Spleen (tissue), 7 donors: ENCODE measurements at regions not wholly inside any gene's neighbourhood (a gene's known extent, or its start where the extent isn't known, plus 50 kb on each side); places are given as distances from the start of the nearest gene placed in this dataset.

Experiments used
- CTCF ChIP-seq, 11 experiments: fragments of 200-600 bp in 7 of 11; fragments of 450-650 bp in 4 of 11; sonication (generic) in 4 of 11; IDR thresholded peaks in 8 of 11; conservative IDR thresholded peaks in 3 of 11; 1 replicate in 7 of 11; 2 replicates in 4 of 11; pipeline versions ENCODE4 v1.4.0 to v1.8.0; 2016 to 2021; ENCODE audit warnings: antibody characterized with exemption in 11 of 11, inconsistent platforms in 4 of 11, mild to moderate bottlenecking in 1 of 11
- POLR2AphosphoS5 ChIP-seq, 3 donors: sonication (generic); formaldehyde crosslinking; IDR thresholded peaks; one replicate each; pipeline ENCODE4 v1.5.1; 2017; ENCODE audit warnings: antibody characterized with exemption in 3 of 3
- donor health status: DM: no; HTN: no; CAD: no; lungs with moderate emphysema.
- donor health status: DM: no; HTN: no; CAD: no.
- donor health status: DM: no; HTN: no; CAD: no.

DNA sequence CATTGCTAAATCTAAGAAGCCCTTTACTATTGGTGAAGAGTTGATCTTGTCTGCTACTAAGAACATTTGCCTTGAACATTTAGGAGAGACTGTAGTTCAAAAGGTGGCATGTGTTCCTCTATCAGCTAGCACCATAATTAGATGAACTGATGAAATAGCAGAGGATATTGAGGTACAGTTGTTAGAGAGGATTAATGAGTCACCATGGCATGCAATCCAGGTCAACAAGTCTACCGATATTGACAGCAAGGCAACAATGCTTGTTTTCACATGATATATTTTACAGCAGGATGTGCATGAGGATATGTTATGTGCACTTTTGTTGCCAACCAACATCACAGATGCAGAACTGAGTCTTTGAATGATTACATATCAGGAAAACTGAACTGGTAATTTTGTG lies 134.3 kb upstream of the CDH9 start:
- TF ChIP-seq CTCF (IDR thresholded peaks at IDR 0.05 in 8 of 11, conservative IDR thresholded peaks at IDR 0.05 in 3 of 11): no peak
- TF ChIP-seq POLR2AphosphoS5 (IDR thresholded peaks at IDR 0.05): no peak
